Activated CD8-positive, alpha-beta T cell treated with anti-CD3 and anti-CD28 coated beads, Interleukin-2, amount 10 ng/mL, durations not matched to agents 7 days and 5 days (primary cell): ENCODE measurements at regions not wholly inside any gene's neighbourhood (a gene's known extent, or its start where the extent isn't known, plus 50 kb on each side); places are given as distances from the start of the nearest gene placed in this dataset.

Experiments used
- ATAC-seq: fragments of 150-1000 bp; cut with Tn5 transposase; one replicate; pipeline ENCODE4 v1.10.0; 2021; ENCODE audit warnings: moderate library complexity
- CTCF ChIA-PET: fragments of 350-600 bp; sonication (Branson Sonifier 250); formaldehyde crosslinking; loops from one replicate; lab custom pipeline; 2021; ENCODE audit warnings: antibody characterized with exemption; lab: Charles Lee
- POLR2A ChIA-PET: fragments of 350-600 bp; sonication (Branson Sonifier 250); formaldehyde crosslinking; loops from one replicate; lab custom pipeline; 2021; ENCODE audit warnings: antibody characterized with exemption; lab: Charles Lee
- DNase-seq: peaks from one replicate; pipeline ENCODE4 v3.0.0-alpha.2; 2020
- H3K27ac Mint-ChIP-seq: one replicate; pipeline ENCODE4 v1.8.0; 2021; ENCODE audit warnings: mild to moderate bottlenecking, mixed read lengths
- H3K27me3 Mint-ChIP-seq: one replicate; pipeline ENCODE4 v1.8.0; 2021; ENCODE audit warnings: low read depth, mixed read lengths
- H3K36me3 Mint-ChIP-seq: one replicate; pipeline ENCODE4 v1.8.0; 2021; ENCODE audit warnings: low read depth, mixed read lengths
- H3K4me1 Mint-ChIP-seq: one replicate; pipeline ENCODE4 v1.8.0; 2021; ENCODE audit warnings: low read depth, mixed read lengths
- H3K4me3 Mint-ChIP-seq: one replicate; pipeline ENCODE4 v1.8.0; 2021; ENCODE audit warnings: mild to moderate bottlenecking, mixed read lengths
- H3K9me3 Mint-ChIP-seq: one replicate; pipeline ENCODE4 v1.8.0; 2022; ENCODE audit warnings: mixed read lengths; ENCODE audit not compliant: insufficient read depth

GRCh38 chr9:19683715-19684114 lies 105.1 kb downstream of the SLC24A2 start:
- ATAC-seq, result no peak
- no peak overlapping the region for H3K4me3 Mint-ChIP-seq
- ChIA-PET POLR2A (no interaction called here), CTCF (no interaction called here)
- H3K27ac Mint-ChIP-seq, result no peak overlapping the region
- peaks cover 7% of the 10 kb centered on the region for H3K9me3 Mint-ChIP-seq
- no peak for DNase-seq
- no peaks in the 10 kb centered on the region for H3K36me3 Mint-ChIP-seq
- H3K4me1 Mint-ChIP-seq, result no peaks in the 10 kb centered on the region
- H3K27me3 Mint-ChIP-seq, result peaks cover 3% of the 10 kb centered on the region

GRCh38 chr9:19682397-19682796 lies 106.4 kb downstream of the SLC24A2 start:
- DNase-seq (no peak), ATAC-seq (no peak)
- Mint-ChIP-seq H3K27me3 (peaks cover 3% of the 10 kb centered on the region), H3K36me3 (no peaks in the 10 kb centered on the region), H3K9me3 (peaks cover 7% of the 10 kb centered on the region), H3K4me3 (no peak overlapping the region), H3K27ac (no peak overlapping the region), H3K4me1 (no peaks in the 10 kb centered on the region)
- POLR2A ChIA-PET, result no interaction called here
- CTCF ChIA-PET, result no interaction called here

GRCh38 chr9:19681846-19682245 lies 107.0 kb downstream of the SLC24A2 start:
- DNase-seq (no peak), ATAC-seq (no peak)
- Mint-ChIP-seq H3K36me3 (no peaks in the 10 kb centered on the region), H3K9me3 (peaks cover 7% of the 10 kb centered on the region), H3K27ac (no peak overlapping the region), H3K4me3 (no peak overlapping the region), H3K4me1 (no peaks in the 10 kb centered on the region), H3K27me3 (peaks cover 7% of the 10 kb centered on the region)
- ChIA-PET CTCF (no interaction called here), POLR2A (no interaction called here)

GRCh38 chr9:19677924-19678323 lies 110.9 kb downstream of the SLC24A2 start:
- Mint-ChIP-seq H3K36me3 (no peaks in the 10 kb centered on the region), H3K27ac (no peak overlapping the region), H3K27me3 (peaks cover 4% of the 10 kb centered on the region), H3K4me3 (no peak overlapping the region), H3K4me1 (no peaks in the 10 kb centered on the region), H3K9me3 (no peaks in the 10 kb centered on the region)
- POLR2A ChIA-PET, result no interaction called here
- ATAC-seq (no peak), DNase-seq (no peak)
- CTCF ChIA-PET, result interaction anchor here (0.7 kb wide), 1 partner anchor 28 kb away, joined by 3 read pairs; no protein-coding TSS in a partner anchor

GRCh38 chr9:19675492-19675891 lies 113.3 kb downstream of the SLC24A2 start:
- ChIA-PET CTCF (no interaction called here), POLR2A (no interaction called here)
- Mint-ChIP-seq H3K36me3 (no peaks in the 10 kb centered on the region), H3K27me3 (peaks cover 4% of the 10 kb centered on the region), H3K27ac (no peak overlapping the region), H3K9me3 (no peaks in the 10 kb centered on the region), H3K4me1 (no peaks in the 10 kb centered on the region), H3K4me3 (no peak overlapping the region)
- ATAC-seq (no peak), DNase-seq (no peak)

- Mint-ChIP-seq H3K4me1 (peaks cover 4% of the 10 kb centered on the region), H3K27me3 (peaks cover 5% of the 10 kb centered on the region), H3K9me3 (no peaks in the 10 kb centered on the region), H3K4me3 (no peak overlapping the region), H3K27ac (no peak overlapping the region), H3K36me3 (no peaks in the 10 kb centered on the region)
- no peak for DNase-seq
- ChIA-PET CTCF (no interaction called here), POLR2A (no interaction called here)
- no peak for ATAC-seq
Observed at GRCh38 chr9:19666575-19666974, 122.3 kb downstream of the SLC24A2 start.

GRCh38 chr9:19665146-19665863 lies 123.5 kb downstream of the SLC24A2 start:
- no peak for DNase-seq
- Mint-ChIP-seq H3K27ac (no peak overlapping the region), H3K9me3 (no peaks in the 10 kb centered on the region)

GRCh38 chr9:19663570-19663969 lies 125.3 kb downstream of the SLC24A2 start:
- no peaks in the 10 kb centered on the region for H3K9me3 Mint-ChIP-seq
- ATAC-seq, result no peak
- H3K36me3 Mint-ChIP-seq, result no peaks in the 10 kb centered on the region
- no peak overlapping the region for H3K27ac Mint-ChIP-seq
- peaks cover 11% of the 10 kb centered on the region for H3K27me3 Mint-ChIP-seq
- no peak overlapping the region for H3K4me3 Mint-ChIP-seq
- ChIA-PET CTCF (no interaction called here), POLR2A (no interaction called here)
- peaks cover 4% of the 10 kb centered on the region for H3K4me1 Mint-ChIP-seq
- DNase-seq, result no peak

More at GRCh38 chr9:19665146-19665863, 123.5 kb downstream of the SLC24A2 start:
- ChIA-PET POLR2A (no interaction called here), CTCF (interaction anchor here (1.5 kb wide), 1 partner anchor 201 kb away, joined by 3 read pairs; no protein-coding TSS in a partner anchor)
- peaks cover 4% of the 10 kb centered on the region for H3K4me1 Mint-ChIP-seq
- no peak overlapping the region for H3K4me3 Mint-ChIP-seq
- H3K27me3 Mint-ChIP-seq, result peaks cover 7% of the 10 kb centered on the region
- ATAC-seq, result no peak
- no peaks in the 10 kb centered on the region for H3K36me3 Mint-ChIP-seq

GRCh38 chr9:19662213-19662612 lies 126.6 kb downstream of the SLC24A2 start:
- ATAC-seq (no peak), DNase-seq (no peak)
- Mint-ChIP-seq H3K27ac (no peak overlapping the region), H3K4me3 (no peak overlapping the region), H3K9me3 (no peaks in the 10 kb centered on the region), H3K36me3 (no peaks in the 10 kb centered on the region), H3K4me1 (peaks cover 4% of the 10 kb centered on the region), H3K27me3 (peaks cover 11% of the 10 kb centered on the region)
- ChIA-PET POLR2A (no interaction called here), CTCF (no interaction called here)

GRCh38 chr9:19660019-19660418 lies 128.8 kb downstream of the SLC24A2 start:
- Mint-ChIP-seq H3K9me3 (no peaks in the 10 kb centered on the region), H3K4me1 (peaks cover 1% of the 10 kb centered on the region), H3K27ac (no peak overlapping the region), H3K4me3 (no peak overlapping the region), H3K27me3 (peaks cover 11% of the 10 kb centered on the region), H3K36me3 (no peaks in the 10 kb centered on the region)
- ATAC-seq (no peak), DNase-seq (no peak)
- POLR2A ChIA-PET, result no interaction called here
- CTCF ChIA-PET, result no interaction called here

GRCh38 chr9:19656704-19657103 lies 132.1 kb downstream of the SLC24A2 start:
- ATAC-seq (no peak), DNase-seq (no peak)
- Mint-ChIP-seq H3K4me3 (no peak overlapping the region), H3K4me1 (no peaks in the 10 kb centered on the region), H3K27ac (no peak overlapping the region), H3K27me3 (peaks cover 9% of the 10 kb centered on the region), H3K9me3 (no peaks in the 10 kb centered on the region), H3K36me3 (no peaks in the 10 kb centered on the region)
- ChIA-PET POLR2A (no interaction called here), CTCF (no interaction called here)

GRCh38 chr9:19651681-19652080 lies 137.2 kb downstream of the SLC24A2 start:
- H3K36me3 Mint-ChIP-seq, result no peaks in the 10 kb centered on the region
- H3K4me1 Mint-ChIP-seq, result no peaks in the 10 kb centered on the region
- peaks cover 6% of the 10 kb centered on the region for H3K27me3 Mint-ChIP-seq
- H3K4me3 Mint-ChIP-seq, result no peak overlapping the region
- H3K27ac Mint-ChIP-seq, result no peak overlapping the region
- POLR2A ChIA-PET, result no interaction called here
- ATAC-seq (no peak), DNase-seq (no peak)
- CTCF ChIA-PET, result no interaction called here
- H3K9me3 Mint-ChIP-seq, result no peaks in the 10 kb centered on the region

GRCh38 chr9:19650312-19650711 lies 138.5 kb downstream of the SLC24A2 start:
- ChIA-PET CTCF (no interaction called here), POLR2A (no interaction called here)
- Mint-ChIP-seq H3K4me1 (no peaks in the 10 kb centered on the region), H3K4me3 (no peak overlapping the region), H3K36me3 (no peaks in the 10 kb centered on the region), H3K27ac (no peak overlapping the region), H3K9me3 (no peaks in the 10 kb centered on the region), H3K27me3 (peaks cover 6% of the 10 kb centered on the region)
- ATAC-seq, result no peak
- no peak for DNase-seq
